ENCODE measurements at regions not wholly inside any gene's neighbourhood (a gene's known extent, or its start where the extent isn't known, plus 50 kb on each side); places are given as distances from the start of the nearest gene placed in this dataset.

DNA sequence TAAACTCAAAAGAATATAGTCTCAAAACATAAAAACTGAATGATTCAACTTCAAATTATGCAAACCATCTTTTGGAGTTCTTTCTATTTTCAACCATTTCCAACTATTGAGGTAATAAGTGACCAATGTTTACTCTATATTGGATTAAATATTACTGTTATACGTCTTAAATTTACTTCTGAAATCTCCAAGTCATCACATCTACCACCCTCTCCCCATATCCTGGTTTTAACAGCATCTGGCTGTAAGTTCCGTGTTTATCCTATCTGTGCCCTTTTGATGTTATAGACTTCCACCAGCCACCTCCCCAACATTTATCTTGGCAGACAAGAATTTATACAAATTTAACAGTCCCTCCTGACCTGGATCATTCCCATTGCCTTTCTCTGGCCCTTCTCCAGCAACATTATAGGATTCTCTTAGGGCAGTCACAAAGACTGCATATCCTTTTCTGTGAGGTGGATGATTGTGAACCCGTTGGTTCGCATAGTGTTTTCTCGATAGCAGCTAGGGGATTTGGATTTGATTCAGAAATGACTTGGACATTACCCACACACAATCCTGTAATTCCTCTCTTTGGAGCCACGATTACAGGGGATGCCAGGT lies 313.4 kb upstream of the FMN2 start (continued):
- TF ChIP-seq, protein P1, sequence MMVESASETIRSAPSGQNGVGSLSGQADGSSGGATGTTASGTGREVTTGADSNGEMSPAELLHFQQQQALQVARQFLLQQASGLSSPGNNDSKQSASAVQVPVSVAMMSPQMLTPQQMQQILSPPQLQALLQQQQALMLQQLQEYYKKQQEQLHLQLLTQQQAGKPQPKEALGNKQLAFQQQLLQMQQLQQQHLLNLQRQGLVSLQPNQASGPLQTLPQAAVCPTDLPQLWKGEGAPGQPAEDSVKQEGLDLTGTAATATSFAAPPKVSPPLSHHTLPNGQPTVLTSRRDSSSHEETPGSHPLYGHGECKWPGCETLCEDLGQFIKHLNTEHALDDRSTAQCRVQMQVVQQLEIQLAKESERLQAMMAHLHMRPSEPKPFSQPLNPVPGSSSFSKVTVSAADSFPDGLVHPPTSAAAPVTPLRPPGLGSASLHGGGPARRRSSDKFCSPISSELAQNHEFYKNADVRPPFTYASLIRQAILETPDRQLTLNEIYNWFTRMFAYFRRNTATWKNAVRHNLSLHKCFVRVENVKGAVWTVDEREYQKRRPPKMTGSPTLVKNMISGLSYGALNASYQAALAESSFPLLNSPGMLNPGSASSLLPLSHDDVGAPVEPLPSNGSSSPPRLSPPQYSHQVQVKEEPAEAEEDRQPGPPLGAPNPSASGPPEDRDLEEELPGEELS (CRISPR knock-in tag; IDR thresholded peaks at IDR 0.05) = no peak
- TF ChIP-seq, protein P2, sequence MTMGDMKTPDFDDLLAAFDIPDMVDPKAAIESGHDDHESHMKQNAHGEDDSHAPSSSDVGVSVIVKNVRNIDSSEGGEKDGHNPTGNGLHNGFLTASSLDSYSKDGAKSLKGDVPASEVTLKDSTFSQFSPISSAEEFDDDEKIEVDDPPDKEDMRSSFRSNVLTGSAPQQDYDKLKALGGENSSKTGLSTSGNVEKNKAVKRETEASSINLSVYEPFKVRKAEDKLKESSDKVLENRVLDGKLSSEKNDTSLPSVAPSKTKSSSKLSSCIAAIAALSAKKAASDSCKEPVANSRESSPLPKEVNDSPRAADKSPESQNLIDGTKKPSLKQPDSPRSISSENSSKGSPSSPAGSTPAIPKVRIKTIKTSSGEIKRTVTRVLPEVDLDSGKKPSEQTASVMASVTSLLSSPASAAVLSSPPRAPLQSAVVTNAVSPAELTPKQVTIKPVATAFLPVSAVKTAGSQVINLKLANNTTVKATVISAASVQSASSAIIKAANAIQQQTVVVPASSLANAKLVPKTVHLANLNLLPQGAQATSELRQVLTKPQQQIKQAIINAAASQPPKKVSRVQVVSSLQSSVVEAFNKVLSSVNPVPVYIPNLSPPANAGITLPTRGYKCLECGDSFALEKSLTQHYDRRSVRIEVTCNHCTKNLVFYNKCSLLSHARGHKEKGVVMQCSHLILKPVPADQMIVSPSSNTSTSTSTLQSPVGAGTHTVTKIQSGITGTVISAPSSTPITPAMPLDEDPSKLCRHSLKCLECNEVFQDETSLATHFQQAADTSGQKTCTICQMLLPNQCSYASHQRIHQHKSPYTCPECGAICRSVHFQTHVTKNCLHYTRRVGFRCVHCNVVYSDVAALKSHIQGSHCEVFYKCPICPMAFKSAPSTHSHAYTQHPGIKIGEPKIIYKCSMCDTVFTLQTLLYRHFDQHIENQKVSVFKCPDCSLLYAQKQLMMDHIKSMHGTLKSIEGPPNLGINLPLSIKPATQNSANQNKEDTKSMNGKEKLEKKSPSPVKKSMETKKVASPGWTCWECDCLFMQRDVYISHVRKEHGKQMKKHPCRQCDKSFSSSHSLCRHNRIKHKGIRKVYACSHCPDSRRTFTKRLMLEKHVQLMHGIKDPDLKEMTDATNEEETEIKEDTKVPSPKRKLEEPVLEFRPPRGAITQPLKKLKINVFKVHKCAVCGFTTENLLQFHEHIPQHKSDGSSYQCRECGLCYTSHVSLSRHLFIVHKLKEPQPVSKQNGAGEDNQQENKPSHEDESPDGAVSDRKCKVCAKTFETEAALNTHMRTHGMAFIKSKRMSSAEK (CRISPR knock-in tag; IDR thresholded peaks at IDR 0.05; ENCODE audit: borderline replicate concordance) = no peak
- TF ChIP-seq FOXP1 (CRISPR knock-in tag; IDR thresholded peaks at IDR 0.05; ENCODE audit: borderline replicate concordance) (no peak), HMGA2 (CRISPR knock-in tag; IDR thresholded peaks at IDR 0.05) (no peak), EMX1 (CRISPR knock-in tag; IDR thresholded peaks at IDR 0.05) (no peak), ZNF121 (CRISPR knock-in tag; IDR thresholded peaks at IDR 0.05) (no peak), NFATC4 (CRISPR knock-in tag; IDR thresholded peaks at IDR 0.05) (no peak), ZNF396 (CRISPR knock-in tag; IDR thresholded peaks at IDR 0.05; ENCODE audit: borderline replicate concordance) (no peak), ZNF416 (CRISPR knock-in tag; IDR thresholded peaks at IDR 0.05) (no peak)

DNA sequence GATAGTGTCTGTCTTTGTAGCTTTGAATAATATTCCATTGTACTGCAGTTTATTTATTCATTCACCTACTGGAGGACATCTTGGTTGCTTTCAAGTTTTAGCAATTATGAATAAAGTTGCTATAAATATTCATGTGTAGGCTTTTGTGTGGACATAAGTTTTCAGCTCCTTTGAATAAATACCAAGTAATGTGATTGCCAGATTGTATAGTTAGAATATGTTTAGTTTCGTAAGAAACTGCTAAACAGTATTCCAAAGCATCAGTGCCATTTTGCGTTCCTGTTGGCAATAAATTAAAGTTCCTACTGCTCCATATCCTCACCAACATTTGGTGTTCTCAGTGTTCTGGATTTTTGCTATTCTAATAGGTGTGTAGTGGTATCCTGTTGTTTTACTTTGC lies 311.7 kb upstream of the FMN2 start:
- DNase-seq (ENCODE audit: low spot score) (no peak), ATAC-seq (no peak)
- Mint-ChIP-seq H3K4me3 (no peak overlapping the region), H3K27me3 (ENCODE audit: low read depth) (no peaks in the 10 kb centered on the region), H3K27ac (no peak overlapping the region), H3K9me3 (peaks cover 20% of the 10 kb centered on the region), H3K4me1 (0 out of 2 replicates have a peak, but pooled peaks cover 2% of the 10 kb centered on the region), H3K36me3 (peaks cover 6% of the 10 kb centered on the region)
- no peak for TF ChIP-seq SMAD4 (CRISPR knock-in tag; IDR thresholded peaks at IDR 0.05)
- no peak for TF ChIP-seq NFYB (CRISPR knock-in tag; conservative IDR thresholded peaks at IDR 0.05; ENCODE audit: low read depth)
- no peak for TF ChIP-seq ATF1 (CRISPR knock-in tag; IDR thresholded peaks at IDR 0.05)
- TF ChIP-seq, protein P3, sequence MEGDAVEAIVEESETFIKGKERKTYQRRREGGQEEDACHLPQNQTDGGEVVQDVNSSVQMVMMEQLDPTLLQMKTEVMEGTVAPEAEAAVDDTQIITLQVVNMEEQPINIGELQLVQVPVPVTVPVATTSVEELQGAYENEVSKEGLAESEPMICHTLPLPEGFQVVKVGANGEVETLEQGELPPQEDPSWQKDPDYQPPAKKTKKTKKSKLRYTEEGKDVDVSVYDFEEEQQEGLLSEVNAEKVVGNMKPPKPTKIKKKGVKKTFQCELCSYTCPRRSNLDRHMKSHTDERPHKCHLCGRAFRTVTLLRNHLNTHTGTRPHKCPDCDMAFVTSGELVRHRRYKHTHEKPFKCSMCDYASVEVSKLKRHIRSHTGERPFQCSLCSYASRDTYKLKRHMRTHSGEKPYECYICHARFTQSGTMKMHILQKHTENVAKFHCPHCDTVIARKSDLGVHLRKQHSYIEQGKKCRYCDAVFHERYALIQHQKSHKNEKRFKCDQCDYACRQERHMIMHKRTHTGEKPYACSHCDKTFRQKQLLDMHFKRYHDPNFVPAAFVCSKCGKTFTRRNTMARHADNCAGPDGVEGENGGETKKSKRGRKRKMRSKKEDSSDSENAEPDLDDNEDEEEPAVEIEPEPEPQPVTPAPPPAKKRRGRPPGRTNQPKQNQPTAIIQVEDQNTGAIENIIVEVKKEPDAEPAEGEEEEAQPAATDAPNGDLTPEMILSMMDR (IDR thresholded peaks at IDR 0.05) = no peak
- TF ChIP-seq, protein P4, sequence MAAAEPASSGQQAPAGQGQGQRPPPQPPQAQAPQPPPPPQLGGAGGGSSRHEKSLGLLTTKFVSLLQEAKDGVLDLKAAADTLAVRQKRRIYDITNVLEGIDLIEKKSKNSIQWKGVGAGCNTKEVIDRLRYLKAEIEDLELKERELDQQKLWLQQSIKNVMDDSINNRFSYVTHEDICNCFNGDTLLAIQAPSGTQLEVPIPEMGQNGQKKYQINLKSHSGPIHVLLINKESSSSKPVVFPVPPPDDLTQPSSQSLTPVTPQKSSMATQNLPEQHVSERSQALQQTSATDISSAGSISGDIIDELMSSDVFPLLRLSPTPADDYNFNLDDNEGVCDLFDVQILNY (CRISPR knock-in tag; IDR thresholded peaks at IDR 0.05) = no peak
- TF ChIP-seq, protein P5, sequence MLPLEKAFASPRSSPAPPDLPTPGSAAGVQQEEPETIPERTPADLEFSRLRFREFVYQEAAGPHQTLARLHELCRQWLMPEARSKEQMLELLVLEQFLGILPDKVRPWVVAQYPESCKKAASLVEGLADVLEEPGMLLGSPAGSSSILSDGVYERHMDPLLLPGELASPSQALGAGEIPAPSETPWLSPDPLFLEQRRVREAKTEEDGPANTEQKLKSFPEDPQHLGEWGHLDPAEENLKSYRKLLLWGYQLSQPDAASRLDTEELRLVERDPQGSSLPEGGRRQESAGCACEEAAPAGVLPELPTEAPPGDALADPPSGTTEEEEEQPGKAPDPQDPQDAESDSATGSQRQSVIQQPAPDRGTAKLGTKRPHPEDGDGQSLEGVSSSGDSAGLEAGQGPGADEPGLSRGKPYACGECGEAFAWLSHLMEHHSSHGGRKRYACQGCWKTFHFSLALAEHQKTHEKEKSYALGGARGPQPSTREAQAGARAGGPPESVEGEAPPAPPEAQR (CRISPR knock-in tag; IDR thresholded peaks at IDR 0.05) = no peak
- TF ChIP-seq, protein P6, sequence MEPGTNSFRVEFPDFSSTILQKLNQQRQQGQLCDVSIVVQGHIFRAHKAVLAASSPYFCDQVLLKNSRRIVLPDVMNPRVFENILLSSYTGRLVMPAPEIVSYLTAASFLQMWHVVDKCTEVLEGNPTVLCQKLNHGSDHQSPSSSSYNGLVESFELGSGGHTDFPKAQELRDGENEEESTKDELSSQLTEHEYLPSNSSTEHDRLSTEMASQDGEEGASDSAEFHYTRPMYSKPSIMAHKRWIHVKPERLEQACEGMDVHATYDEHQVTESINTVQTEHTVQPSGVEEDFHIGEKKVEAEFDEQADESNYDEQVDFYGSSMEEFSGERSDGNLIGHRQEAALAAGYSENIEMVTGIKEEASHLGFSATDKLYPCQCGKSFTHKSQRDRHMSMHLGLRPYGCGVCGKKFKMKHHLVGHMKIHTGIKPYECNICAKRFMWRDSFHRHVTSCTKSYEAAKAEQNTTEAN (CRISPR knock-in tag; IDR thresholded peaks at IDR 0.05) = no peak
- TF ChIP-seq, protein P7, sequence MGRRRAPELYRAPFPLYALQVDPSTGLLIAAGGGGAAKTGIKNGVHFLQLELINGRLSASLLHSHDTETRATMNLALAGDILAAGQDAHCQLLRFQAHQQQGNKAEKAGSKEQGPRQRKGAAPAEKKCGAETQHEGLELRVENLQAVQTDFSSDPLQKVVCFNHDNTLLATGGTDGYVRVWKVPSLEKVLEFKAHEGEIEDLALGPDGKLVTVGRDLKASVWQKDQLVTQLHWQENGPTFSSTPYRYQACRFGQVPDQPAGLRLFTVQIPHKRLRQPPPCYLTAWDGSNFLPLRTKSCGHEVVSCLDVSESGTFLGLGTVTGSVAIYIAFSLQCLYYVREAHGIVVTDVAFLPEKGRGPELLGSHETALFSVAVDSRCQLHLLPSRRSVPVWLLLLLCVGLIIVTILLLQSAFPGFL (CRISPR knock-in tag; IDR thresholded peaks at IDR 0.05; ENCODE audit: borderline replicate concordance) = no peak
- TF ChIP-seq ELF4 (CRISPR knock-in tag; IDR thresholded peaks at IDR 0.05; ENCODE audit: low read depth) = no peak
- no peak for TF ChIP-seq KAT7 (CRISPR knock-in tag; IDR thresholded peaks at IDR 0.05; ENCODE audit: borderline replicate concordance)
- no peak for TF ChIP-seq TP53 (CRISPR knock-in tag; IDR thresholded peaks at IDR 0.05)
- POLR2A ChIA-PET = interaction anchor here (0.6 kb wide), 1 partner anchor 94 kb away, joined by 3 read pairs; no protein-coding TSS in a partner anchor
- CTCF ChIA-PET = no interaction called here

All from WTC11 (cell line).